ENCODE measurements at regions not wholly inside any gene's neighbourhood (a gene's known extent, or its start where the extent isn't known, plus 50 kb on each side); places are given as distances from the start of the nearest gene placed in this dataset.

GRCh38 chr13:83816081-83816480 lies 66.2 kb downstream of the SLITRK1 start:
- no peak for TF ChIP-seq CTCF (IDR thresholded peaks at IDR 0.05)
- no peak for TF ChIP-seq POLR2A (IDR thresholded peaks at IDR 0.05)
